CD4-positive, alpha-beta memory T cell (primary cell): ENCODE measurements at regions not wholly inside any gene's neighbourhood (a gene's known extent, or its start where the extent isn't known, plus 50 kb on each side); places are given as distances from the start of the nearest gene placed in this dataset.

Experiments used
- CTCF ChIA-PET: fragments of 350-600 bp; sonication (Branson Sonifier 250); formaldehyde crosslinking; loops from one replicate; lab custom pipeline; 2021; ENCODE audit warnings: inconsistent platforms; ENCODE audit not compliant: partially characterized antibody; lab: Charles Lee
- POLR2A ChIA-PET: fragments of 350-600 bp; sonication (Branson Sonifier 250); formaldehyde crosslinking; loops from one replicate; lab custom pipeline; 2021; ENCODE audit not compliant: partially characterized antibody; lab: Charles Lee
- DNase-seq, 5 donors: peaks; one replicate each; pipeline versions ENCODE4 v3.0.0 to v3.0.0-alpha.2; 2020 to 2022; ENCODE audit warnings: mixed read lengths in 1 of 5
- H3K27ac ChIP-seq: one replicate; pipeline ENCODE4 v1.7.0; 2013; ENCODE audit warnings: low read depth, low read length
- H3K27me3 ChIP-seq: 2 replicates; pipeline ENCODE4 v1.7.0; 2013; ENCODE audit warnings: mild to moderate bottlenecking, low read length, moderate library complexity; ENCODE audit not compliant: insufficient read depth
- H3K36me3 ChIP-seq: 2 replicates; pipeline ENCODE4 v1.7.0; 2013; ENCODE audit warnings: mild to moderate bottlenecking, low read length, moderate library complexity; ENCODE audit not compliant: insufficient read depth
- H3K4me1 ChIP-seq: 2 replicates; pipeline ENCODE4 v1.7.0; 2013; ENCODE audit warnings: mild to moderate bottlenecking, low read length, moderate library complexity; ENCODE audit not compliant: insufficient read depth
- H3K4me3 ChIP-seq, 2 donors: one replicate each; pipeline ENCODE4 v1.7.0; 2013; ENCODE audit warnings: low read length in 2 of 2, mild to moderate bottlenecking in 1 of 2
- H3K9me3 ChIP-seq, 2 donors: one replicate each; pipeline ENCODE4 v1.7.0; 2013; ENCODE audit warnings: low read length in 2 of 2, control low read depth in 1 of 2; ENCODE audit not compliant: control insufficient read depth in 1 of 2
- H3K27ac Mint-ChIP-seq, 7 donors: one replicate each; pipeline ENCODE4 v1.8.0; 2020 to 2021; ENCODE audit warnings: mixed read lengths in 7 of 7, mild to moderate bottlenecking in 6 of 7, inconsistent platforms in 3 of 7, moderate library complexity in 3 of 7
- H3K27me3 Mint-ChIP-seq, 2 donors: one replicate each; pipeline ENCODE4 v1.8.0; 2020 to 2021; ENCODE audit warnings: mixed read lengths in 2 of 2
- H3K36me3 Mint-ChIP-seq, 2 donors: one replicate each; pipeline ENCODE4 v1.8.0; 2020 to 2021; ENCODE audit warnings: mixed read lengths in 2 of 2, inconsistent platforms in 1 of 2, mild to moderate bottlenecking in 1 of 2
- H3K4me1 Mint-ChIP-seq, 4 donors: one replicate each; pipeline ENCODE4 v1.8.0; 2020 to 2021; ENCODE audit warnings: mixed read lengths in 4 of 4, mild to moderate bottlenecking in 1 of 4
- H3K4me3 Mint-ChIP-seq, 8 donors: one replicate each; pipeline ENCODE4 v1.8.0; 2020 to 2021; ENCODE audit warnings: mixed read lengths in 8 of 8, mild to moderate bottlenecking in 7 of 8, moderate library complexity in 6 of 8, inconsistent platforms in 3 of 8
- H3K9me3 Mint-ChIP-seq, 8 donors: one replicate each; pipeline ENCODE4 v1.8.0; 2020 to 2021; ENCODE audit warnings: mixed read lengths in 8 of 8, mild to moderate bottlenecking in 5 of 8, inconsistent platforms in 3 of 8, moderate library complexity in 1 of 8
- intact Hi-C: fragments of 100-400 bp; cut with micrococcal nuclease; formaldehyde crosslinking; loops from one replicate; pipeline ENCODE4 v1.15.1; 2023

DNA sequence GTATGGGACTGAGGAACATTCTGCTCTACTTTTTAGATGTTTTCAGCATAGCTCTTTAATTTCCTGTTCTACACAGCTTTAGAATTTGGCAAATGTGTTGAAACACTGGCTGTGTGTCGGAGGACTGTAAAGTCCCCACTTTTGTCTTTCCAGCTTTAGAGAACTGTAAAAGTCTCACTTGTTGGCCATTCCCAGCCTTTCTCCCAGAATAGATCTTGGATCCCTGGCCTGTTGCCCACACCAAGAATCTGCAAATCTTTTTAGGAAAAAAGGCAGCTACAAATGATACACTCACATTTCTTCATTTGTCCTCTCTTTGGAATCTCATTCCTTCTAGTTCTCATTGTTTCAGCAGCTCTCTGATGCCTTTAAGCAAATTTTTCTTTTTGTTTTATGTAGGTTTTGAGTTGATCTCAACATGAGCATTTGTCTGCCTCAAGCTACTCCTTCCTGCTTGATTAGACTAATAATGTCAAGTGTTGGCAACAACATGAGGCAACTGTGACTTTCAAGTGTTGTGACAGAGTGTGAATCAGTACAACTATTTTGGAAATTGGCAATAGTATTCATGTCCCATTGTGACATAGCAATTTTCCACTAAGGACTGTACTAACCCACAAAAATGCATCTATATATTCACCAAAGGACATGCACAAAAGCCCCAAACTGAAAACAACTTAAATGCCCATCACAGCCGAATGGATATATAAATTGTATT lies 610.8 kb downstream of the EPHA4 start:
- H3K27me3 ChIP-seq = no peaks in the 10 kb centered on the region
- H3K4me3 ChIP-seq = no peak overlapping the region
- intact Hi-C loops = no loop called here
- Mint-ChIP-seq H3K9me3 (peaks cover 0 to 2% (median 0%) of the 10 kb centered on the region in 8 donors), H3K36me3 (no peaks in the 10 kb centered on the region), H3K4me1 (no peaks in the 10 kb centered on the region), H3K27me3 (peaks cover 0 to 2% of the 10 kb centered on the region in 2 donors), H3K27ac (no peak overlapping the region), H3K4me3 (no peak overlapping the region)
- DNase-seq = no peak
- no peak overlapping the region for H3K27ac ChIP-seq
- CTCF ChIA-PET = no interaction called here
- no peaks in the 10 kb centered on the region for H3K9me3 ChIP-seq
- H3K4me1 ChIP-seq = no peaks in the 10 kb centered on the region
- POLR2A ChIA-PET = no interaction called here
- no peaks in the 10 kb centered on the region for H3K36me3 ChIP-seq

DNA sequence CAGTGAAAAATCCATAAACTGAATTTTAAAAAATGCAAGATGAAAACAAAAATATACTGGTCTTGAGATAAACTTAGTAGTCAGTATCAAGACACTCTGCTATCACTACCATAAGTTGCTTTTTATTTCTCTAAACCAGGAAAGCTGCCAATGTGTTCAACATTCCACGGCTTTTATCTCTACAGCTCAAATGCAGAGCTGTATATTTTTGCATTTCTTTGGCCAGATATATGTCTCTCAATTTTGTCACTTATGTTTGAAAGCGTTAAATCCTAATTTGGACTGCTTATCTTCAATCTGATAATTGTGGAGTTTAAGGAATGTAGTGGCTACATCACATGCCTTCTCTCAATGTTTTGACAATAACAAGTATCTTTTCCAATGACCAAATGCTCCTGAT lies 609.5 kb downstream of the EPHA4 start:
- H3K27ac ChIP-seq = no peak overlapping the region
- no peak overlapping the region for H3K4me3 Mint-ChIP-seq
- no peaks in the 10 kb centered on the region for H3K4me1 Mint-ChIP-seq
- POLR2A ChIA-PET = no interaction called here
- peaks cover 0 to under 1% of the 10 kb centered on the region in 2 donors for H3K27me3 Mint-ChIP-seq
- no peak overlapping the region for H3K27ac Mint-ChIP-seq
- no peaks in the 10 kb centered on the region for H3K9me3 Mint-ChIP-seq
- intact Hi-C loops = no loop called here
- H3K36me3 Mint-ChIP-seq = no peaks in the 10 kb centered on the region
- no peak overlapping the region for H3K4me3 ChIP-seq
- no peak for DNase-seq
- CTCF ChIA-PET = no interaction called here
- H3K9me3 ChIP-seq = no peaks in the 10 kb centered on the region
- H3K27me3 ChIP-seq = no peaks in the 10 kb centered on the region
- H3K4me1 ChIP-seq = no peaks in the 10 kb centered on the region
- no peaks in the 10 kb centered on the region for H3K36me3 ChIP-seq

DNA sequence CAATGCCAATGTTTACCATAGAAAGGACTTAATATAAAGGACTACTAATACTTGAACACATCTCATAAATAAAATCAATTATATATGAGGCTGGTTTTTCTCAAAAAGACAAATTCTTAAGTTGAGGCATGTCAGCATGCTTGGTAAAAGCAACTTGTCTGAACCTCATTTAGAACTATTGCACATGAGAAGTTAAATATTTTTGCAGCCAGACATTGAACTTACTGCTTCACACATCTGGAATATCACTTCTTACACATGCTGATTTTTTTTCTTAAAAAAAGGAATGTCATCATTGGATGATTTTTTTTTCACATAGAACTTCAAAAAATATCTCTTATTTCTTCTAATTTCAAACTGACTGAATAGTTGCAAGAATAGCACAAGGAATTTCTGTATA lies 609.0 kb downstream of the EPHA4 start:
- no peaks in the 10 kb centered on the region for H3K36me3 Mint-ChIP-seq

DNA sequence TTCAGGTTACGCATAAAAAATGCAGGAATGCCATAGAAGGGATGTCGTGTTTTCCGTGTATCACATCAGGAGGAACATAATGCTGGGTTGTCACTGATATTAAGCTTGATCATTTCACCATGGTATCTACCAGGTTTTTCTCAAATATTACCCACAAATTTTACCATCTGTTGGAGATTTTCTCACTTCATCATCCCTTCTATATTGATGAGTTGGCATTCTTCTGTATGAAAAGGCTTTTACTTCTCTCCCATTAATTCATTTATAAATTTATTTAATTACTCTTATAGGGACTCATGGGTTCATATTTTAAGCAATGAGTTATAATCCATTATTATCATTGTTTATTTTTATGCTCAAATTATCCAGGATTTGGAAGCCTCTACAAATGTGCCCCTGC lies 608.2 kb downstream of the EPHA4 start:
- H3K27me3 ChIP-seq = no peaks in the 10 kb centered on the region
- Mint-ChIP-seq H3K4me3 (no peak overlapping the region), H3K27ac (no peak overlapping the region), H3K36me3 (no peaks in the 10 kb centered on the region), H3K4me1 (no peaks in the 10 kb centered on the region), H3K27me3 (no peaks in the 10 kb centered on the region), H3K9me3 (no peaks in the 10 kb centered on the region)
- H3K9me3 ChIP-seq = no peaks in the 10 kb centered on the region
- H3K4me1 ChIP-seq = no peaks in the 10 kb centered on the region
- H3K27ac ChIP-seq = no peak overlapping the region
- no peaks in the 10 kb centered on the region for H3K36me3 ChIP-seq
- DNase-seq = no peak
- ChIA-PET CTCF (no interaction called here), POLR2A (no interaction called here)
- H3K4me3 ChIP-seq = no peak overlapping the region
- intact Hi-C loops = no loop called here

More for the DNA sequence above, 609.0 kb downstream of the EPHA4 start:
- intact Hi-C loops = no loop called here
- Histone ChIP-seq H3K9me3 (no peaks in the 10 kb centered on the region), H3K36me3 (no peaks in the 10 kb centered on the region), H3K27ac (no peak overlapping the region), H3K4me1 (no peaks in the 10 kb centered on the region), H3K27me3 (no peaks in the 10 kb centered on the region), H3K4me3 (no peak overlapping the region)
- DNase-seq = no peak
- Mint-ChIP-seq H3K9me3 (no peaks in the 10 kb centered on the region), H3K27me3 (no peaks in the 10 kb centered on the region), H3K4me1 (no peaks in the 10 kb centered on the region), H3K27ac (no peak overlapping the region), H3K4me3 (no peak overlapping the region)
- ChIA-PET CTCF (no interaction called here), POLR2A (no interaction called here)

DNA sequence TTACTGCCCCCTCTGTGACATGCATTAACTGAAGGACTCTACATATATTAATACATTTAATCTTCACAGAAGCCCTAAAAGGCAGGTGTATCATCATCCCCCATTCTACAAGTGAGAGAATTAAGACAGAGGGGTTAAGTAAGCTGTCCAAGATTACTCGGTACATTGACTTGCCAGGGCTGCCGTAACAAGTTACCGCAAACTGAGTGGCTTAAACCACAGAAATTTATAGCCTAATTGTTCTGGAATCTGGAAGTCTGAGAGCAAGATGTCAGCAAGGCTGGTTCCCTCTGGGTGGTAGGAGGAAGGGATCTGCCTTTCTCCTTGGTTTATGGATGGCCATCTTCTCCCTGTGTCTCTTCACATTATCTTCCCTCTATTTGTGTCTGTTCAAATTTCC lies 605.5 kb downstream of the EPHA4 start:
- DNase-seq = no peak
- H3K9me3 ChIP-seq = no peaks in the 10 kb centered on the region
- H3K27ac ChIP-seq = no peak overlapping the region
- Mint-ChIP-seq H3K4me1 (no peaks in the 10 kb centered on the region), H3K4me3 (no peak overlapping the region), H3K27me3 (peaks cover 0 to 3% of the 10 kb centered on the region in 2 donors), H3K27ac (no peak overlapping the region), H3K36me3 (no peaks in the 10 kb centered on the region), H3K9me3 (peaks cover 0 to 5% (median 0%) of the 10 kb centered on the region in 8 donors)
- ChIA-PET POLR2A (no interaction called here), CTCF (no interaction called here)
- intact Hi-C loops = no loop called here
- no peak overlapping the region for H3K4me3 ChIP-seq
- no peaks in the 10 kb centered on the region for H3K27me3 ChIP-seq
- H3K36me3 ChIP-seq = no peaks in the 10 kb centered on the region
- no peaks in the 10 kb centered on the region for H3K4me1 ChIP-seq

DNA sequence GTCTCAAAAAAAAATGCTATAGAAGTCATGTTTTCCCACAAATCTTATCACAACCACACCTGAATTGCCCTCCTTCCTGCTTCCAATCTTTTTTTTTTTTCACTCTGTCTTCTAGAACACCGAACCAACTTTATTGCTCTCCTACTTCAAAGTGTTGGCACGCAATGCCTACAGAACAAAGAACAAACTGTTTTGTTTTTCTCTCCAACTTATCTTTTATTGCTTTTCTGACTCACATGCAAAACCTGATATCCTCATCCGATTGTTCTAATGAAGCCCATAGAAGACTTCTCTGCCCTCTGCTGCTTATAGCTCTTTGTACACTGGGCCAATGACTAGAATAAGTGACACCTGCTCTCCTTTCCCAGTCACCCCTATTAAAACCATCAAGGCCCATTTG lies 602.8 kb downstream of the EPHA4 start:
- no peaks in the 10 kb centered on the region for H3K36me3 Mint-ChIP-seq
- H3K27me3 Mint-ChIP-seq = peaks cover 3% of the 10 kb centered on the region in 2 donors
- Histone ChIP-seq H3K4me1 (no peaks in the 10 kb centered on the region), H3K9me3 (no peaks in the 10 kb centered on the region), H3K4me3 (no peak overlapping the region), H3K27me3 (no peaks in the 10 kb centered on the region), H3K36me3 (no peaks in the 10 kb centered on the region), H3K27ac (no peak overlapping the region)
- no peak overlapping the region for H3K4me3 Mint-ChIP-seq
- ChIA-PET CTCF (no interaction called here), POLR2A (no interaction called here)
- no peak overlapping the region for H3K27ac Mint-ChIP-seq
- H3K4me1 Mint-ChIP-seq = no peaks in the 10 kb centered on the region
- intact Hi-C loops = no loop called here
- DNase-seq = no peak
- H3K9me3 Mint-ChIP-seq = peaks cover 0 to 5% (median 0%) of the 10 kb centered on the region in 8 donors

DNA sequence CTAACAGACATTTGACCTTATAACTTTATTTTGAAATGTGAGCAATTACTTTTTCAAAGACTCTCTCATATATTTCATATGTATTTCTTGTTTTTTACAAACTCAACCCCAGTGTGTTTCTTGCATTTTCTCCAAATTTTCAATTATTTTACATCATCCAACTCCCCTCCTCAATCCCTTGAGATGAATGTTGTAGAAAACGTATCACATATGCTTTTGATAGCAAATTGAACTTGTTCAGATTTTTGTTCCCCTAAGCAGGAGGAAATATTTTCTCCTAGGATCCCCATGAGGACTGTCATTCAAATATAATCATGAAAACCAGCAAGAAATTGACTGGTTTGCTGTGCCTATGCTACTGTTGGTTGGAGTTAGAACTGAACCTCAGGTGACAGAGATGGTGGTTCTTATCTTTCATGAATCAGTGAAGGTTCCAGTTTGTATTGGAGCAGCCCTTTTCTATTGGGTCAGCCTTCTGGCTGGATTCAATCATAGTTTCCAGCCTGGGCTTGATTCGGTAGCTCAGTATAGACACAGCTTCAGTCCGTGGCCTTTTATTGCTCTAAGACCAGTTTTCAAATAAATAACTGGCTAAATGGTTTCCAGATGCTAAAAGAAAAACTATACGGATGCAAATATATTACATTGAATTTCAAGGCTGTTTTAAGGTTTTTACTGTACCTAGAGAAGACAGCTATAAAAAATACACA lies 591.0 kb downstream of the EPHA4 start:
- no peak overlapping the region for H3K27ac ChIP-seq
- H3K4me3 ChIP-seq = no peak overlapping the region
- H3K9me3 ChIP-seq = no peaks in the 10 kb centered on the region
- peaks cover 0 to 7% (median 5%) of the 10 kb centered on the region in 8 donors for H3K9me3 Mint-ChIP-seq
- no peaks in the 10 kb centered on the region for H3K4me1 ChIP-seq
- intact Hi-C loops = no loop called here
- H3K4me3 Mint-ChIP-seq = no peak overlapping the region
- no peaks in the 10 kb centered on the region for H3K36me3 Mint-ChIP-seq
- no peaks in the 10 kb centered on the region for H3K27me3 ChIP-seq
- no peak overlapping the region for H3K27ac Mint-ChIP-seq
- ChIA-PET POLR2A (no interaction called here), CTCF (interaction anchor here (1.0 kb wide), 1 partner anchor 593 kb away, joined by 3 read pairs; no protein-coding TSS in a partner anchor)
- no peaks in the 10 kb centered on the region for H3K4me1 Mint-ChIP-seq
- H3K36me3 ChIP-seq = no peaks in the 10 kb centered on the region
- H3K27me3 Mint-ChIP-seq = peaks cover 11 to 12% of the 10 kb centered on the region in 2 donors
- DNase-seq = no peak
